SK-N-SH (cell line): ENCODE measurements at regions not wholly inside any gene's neighbourhood (a gene's known extent, or its start where the extent isn't known, plus 50 kb on each side); places are given as distances from the start of the nearest gene placed in this dataset.

ENCODE experiments used
- CTCF ChIA-PET: fragments of 300-600, 350-600 bp; formaldehyde crosslinking; extraction: SDS; loops from one replicate; lab custom pipeline; 2021; lab: Yijun Ruan, JAX
- POLR2A ChIA-PET: fragments of 350-600 bp; sonication (Branson Sonifier 250); formaldehyde crosslinking; extraction: SDS; loops from one replicate; lab custom pipeline; 2020; ENCODE audit warnings: antibody characterized with exemption, inconsistent platforms; lab: Yijun Ruan, JAX
- DNase-seq: peaks from one replicate; pipeline ENCODE4 v3.0.0; 2012
- H2AFZ ChIP-seq: fragments of 200-600 bp; sonication (generic); 2 replicates; pipeline ENCODE4 v1.8.1; 2016; ENCODE audit warnings: antibody characterized with exemption, mild to moderate bottlenecking, low read depth
- H3F3A ChIP-seq: fragments of 200-600 bp; sonication (generic); replicated peaks from 2 replicates; pipeline ENCODE3; 2016; ENCODE audit warnings: antibody characterized with exemption, mild to moderate bottlenecking; ENCODE audit not compliant: insufficient read depth
- H3K27ac ChIP-seq, 2 experiments: fragments of 200-500 bp in 1 of 2; fragments of 200-600 bp in 1 of 2; sonication (Bioruptor generic) in 1 of 2; sonication (generic), shearing (Covaris generic) in 1 of 2; 2 replicates each; pipeline versions ENCODE4 v1.5.1 to v1.6.1; 2014 to 2016; ENCODE audit warnings: low read depth in 2 of 2, inconsistent platforms in 1 of 2, low read length in 1 of 2, mild to moderate bottlenecking in 1 of 2, mixed read lengths in 1 of 2
- H3K27me3 ChIP-seq: fragments of 200-600 bp; sonication (generic), shearing (Covaris generic); 2 replicates; pipeline ENCODE4 v1.6.1; 2016; ENCODE audit warnings: mixed run types; ENCODE audit not compliant: insufficient read depth
- H3K36me3 ChIP-seq, 2 experiments: fragments of 200-500 bp in 1 of 2; fragments of 200-600 bp in 1 of 2; sonication (Bioruptor generic) in 1 of 2; sonication (generic) in 1 of 2; replicated peaks in 1 of 2; 2 replicates each; pipeline versions ENCODE3 to v1.5.1; 2014 to 2016; ENCODE audit warnings: low read length in 1 of 2, mild to moderate bottlenecking in 1 of 2; ENCODE audit not compliant: insufficient read depth in 2 of 2, control insufficient read depth in 1 of 2
- H3K4me1 ChIP-seq, 2 experiments: fragments of 200-500 bp in 1 of 2; fragments of 200-600 bp in 1 of 2; sonication (Bioruptor generic) in 1 of 2; sonication (generic), shearing (Covaris generic) in 1 of 2; 2 replicates each; pipeline versions ENCODE4 v1.5.1 to v1.6.1; 2014 to 2016; ENCODE audit warnings: low read depth in 1 of 2, low read length in 1 of 2, mixed run types in 1 of 2; ENCODE audit not compliant: insufficient read depth in 2 of 2, control insufficient read depth in 1 of 2
- H3K4me2 ChIP-seq: fragments of 200-600 bp; sonication (generic), shearing (Covaris generic); 2 replicates; pipeline ENCODE4 v1.6.1; 2017; ENCODE audit warnings: mixed run types
- H3K4me3 ChIP-seq, 2 experiments: fragments of 200-500 bp in 1 of 2; fragments of 200-600 bp in 1 of 2; sonication (Bioruptor generic) in 1 of 2; sonication (generic), shearing (Covaris generic) in 1 of 2; 2 replicates each; pipeline versions ENCODE4 v1.5.1 to v1.8.1; 2014 to 2016; ENCODE audit warnings: low read depth in 2 of 2, inconsistent platforms in 1 of 2, low read length in 1 of 2, mild to moderate bottlenecking in 1 of 2, mixed read lengths in 1 of 2, moderate library complexity in 1 of 2
- H3K79me2 ChIP-seq: fragments of 200-600 bp; sonication (generic); 2 replicates; pipeline ENCODE4 v1.8.1; 2017; ENCODE audit warnings: mild to moderate bottlenecking; ENCODE audit not compliant: insufficient read depth
- H3K9ac ChIP-seq: fragments of 200-600 bp; sonication (generic); 2 replicates; pipeline ENCODE4 v1.6.1; 2017; ENCODE audit warnings: mixed run types
- H3K9me2 ChIP-seq: fragments of 200-600 bp; sonication (generic); 2 replicates; pipeline ENCODE4 v1.6.1; 2017; ENCODE audit warnings: mixed run types
- H3K9me3 ChIP-seq: fragments of 200-600 bp; sonication (generic); 2 replicates; pipeline ENCODE4 v1.6.1; 2017; ENCODE audit warnings: mixed run types, mild to moderate bottlenecking, moderate library complexity
- H4K20me1 ChIP-seq: fragments of 200-600 bp; sonication (generic); 2 replicates; pipeline ENCODE4 v1.6.1; 2017; ENCODE audit warnings: mild to moderate bottlenecking, mixed run types; ENCODE audit not compliant: insufficient read depth
- CHD2 ChIP-seq: fragments of 150-350 bp; IDR thresholded peaks from 2 replicates; pipeline ENCODE4 v1.6.1; 2018; ENCODE audit warnings: low read length; ENCODE audit not compliant: partially characterized antibody
- FOSL2 ChIP-seq: IDR thresholded peaks from 2 replicates; pipeline ENCODE4 v1.4.0; 2012; ENCODE audit warnings: low read depth, mild to moderate bottlenecking, moderate library complexity, borderline replicate concordance
- FOXJ3 ChIP-seq: sonication (generic); formaldehyde crosslinking; IDR thresholded peaks from 2 replicates; pipeline ENCODE4 v1.5.1; 2020; ENCODE audit warnings: mild to moderate bottlenecking, missing genetic modification reagents
- GABPA ChIP-seq: IDR thresholded peaks from 2 replicates; pipeline ENCODE4 v1.4.0; 2012; ENCODE audit warnings: low read depth, mild to moderate bottlenecking
- IRF3 ChIP-seq: fragments of 150-350 bp; IDR thresholded peaks from 2 replicates; pipeline ENCODE4 v1.6.1; 2016; ENCODE audit warnings: mild to moderate bottlenecking, low read depth, low read length
- MAX ChIP-seq: IDR thresholded peaks from 2 replicates; pipeline ENCODE4 v1.4.0; 2012; ENCODE audit warnings: low read depth
- MEF2A ChIP-seq: IDR thresholded peaks from 2 replicates; pipeline ENCODE4 v1.4.0; 2012; ENCODE audit warnings: low read depth, borderline replicate concordance
- MXI1 ChIP-seq: IDR thresholded peaks from 2 replicates; pipeline ENCODE4 v1.6.1; 2012; ENCODE audit warnings: mild to moderate bottlenecking, low read depth, low read length, improper control_type of control experiment
- PBX3 ChIP-seq: IDR thresholded peaks from 2 replicates; pipeline ENCODE4; 2012
- REST ChIP-seq: IDR thresholded peaks from 2 replicates; pipeline ENCODE4 v1.6.1; 2012; ENCODE audit warnings: mild to moderate bottlenecking, low read depth, low read length, moderate library complexity
- RFX5 ChIP-seq: IDR thresholded peaks from 2 replicates; pipeline ENCODE4 v1.6.1; 2012; ENCODE audit warnings: mild to moderate bottlenecking, improper control_type of control experiment, low read length
- SIN3A ChIP-seq: IDR thresholded peaks from 2 replicates; pipeline ENCODE4 v1.6.1; 2012; ENCODE audit warnings: low read depth, mild to moderate bottlenecking, low read length, moderate library complexity, borderline replicate concordance
- SMC3 ChIP-seq: IDR thresholded peaks from 2 replicates; pipeline ENCODE4 v1.6.1; 2012; ENCODE audit warnings: low read depth, low read length, improper control_type of control experiment
- TCF12 ChIP-seq: IDR thresholded peaks from 2 replicates; pipeline ENCODE4 v1.4.0; 2012
- TEAD4 ChIP-seq: IDR thresholded peaks from 2 replicates; pipeline ENCODE4 v1.4.0; 2012; ENCODE audit warnings: mild to moderate bottlenecking, borderline replicate concordance; ENCODE audit not compliant: insufficient read depth
- USF1 ChIP-seq: IDR thresholded peaks from 2 replicates; pipeline ENCODE4 v1.4.0; 2012; ENCODE audit warnings: low read depth, borderline replicate concordance
- YY1 ChIP-seq: IDR thresholded peaks from 2 replicates; pipeline ENCODE4 v1.4.0; 2012; ENCODE audit warnings: low read depth, mild to moderate bottlenecking
- ZBTB33 ChIP-seq: IDR thresholded peaks from 2 replicates; pipeline ENCODE4 v1.4.0; 2012; ENCODE audit warnings: low read depth, borderline replicate concordance
- WGBS: methylation state at CpG from one replicate; pipeline ENCODE4 v1.1.6; 2017; ENCODE audit warnings: low lambda C conversion rate; 5-methylcytosine and 5-hydroxymethylcytosine counted together

GRCh38 chr1:101532377-101532776 is 295.6 kb downstream of the S1PR1 start:
- H3K27me3 ChIP-seq, result no peaks in the 10 kb centered on the region
- WGBS, result 0% methylated on average over 1 of the region's 1 CpG
- no peak overlapping the region for H3K27ac ChIP-seq
- no peaks in the 10 kb centered on the region for H3K9me3 ChIP-seq
- H3K4me3 ChIP-seq, result no peak overlapping the region
- no peaks in the 10 kb centered on the region; a peak in 1 of 4 replicates for H3K4me1 ChIP-seq
- H2AFZ ChIP-seq, result no peak overlapping the region
- no peaks in the 10 kb centered on the region for H3F3A ChIP-seq
- no peaks in the 10 kb centered on the region for H3K36me3 ChIP-seq
- no peaks in the 10 kb centered on the region for H4K20me1 ChIP-seq
- H3K79me2 ChIP-seq, result no peaks in the 10 kb centered on the region
- no peak for DNase-seq
- ChIA-PET CTCF (no interaction called here), POLR2A (no interaction called here)
- TF ChIP-seq FOSL2, result no peak
- no peak for TF ChIP-seq SIN3A
- TF ChIP-seq YY1, result no peak
- no peak for TF ChIP-seq FOXJ3 (CRISPR knock-in tag)
- TF ChIP-seq RFX5, result no peak
- no peak overlapping the region for H3K9ac ChIP-seq
- no peaks in the 10 kb centered on the region for H3K9me2 ChIP-seq
- no peak overlapping the region for H3K4me2 ChIP-seq

GRCh38 chr1:101540161-101540560 is 303.3 kb downstream of the S1PR1 start:
- Histone ChIP-seq H4K20me1 (no peaks in the 10 kb centered on the region), H3K4me3 (no peak overlapping the region), H3K36me3 (no peaks in the 10 kb centered on the region), H3K9ac (no peak overlapping the region), H2AFZ (no peak overlapping the region), H3K27me3 (no peaks in the 10 kb centered on the region), H3K9me2 (no peaks in the 10 kb centered on the region), H3K79me2 (no peaks in the 10 kb centered on the region), H3K27ac (no peak overlapping the region), H3K9me3 (no peaks in the 10 kb centered on the region), H3K4me2 (no peak overlapping the region), H3F3A (no peaks in the 10 kb centered on the region), H3K4me1 (no peaks in the 10 kb centered on the region; a peak in 1 of 4 replicates)
- ChIA-PET CTCF (interaction anchor here (1.2 to 1.6 kb wide), 3 partner anchors 11 to 34 kb away, joined by 3 to 7 read pairs (median 6); no protein-coding TSS in a partner anchor), POLR2A (no interaction called here)
- no peak for TF ChIP-seq TEAD4
- TF ChIP-seq TCF12, result no peak
- TF ChIP-seq GABPA, result no peak
- TF ChIP-seq IRF3, result no peak
- no peak for TF ChIP-seq MEF2A
- TF ChIP-seq SIN3A, result no peak
- no peak for TF ChIP-seq CHD2
- no peak for TF ChIP-seq REST
- no peak for TF ChIP-seq MXI1
- no peak for TF ChIP-seq PBX3
- TF ChIP-seq MAX, result no peak
- no peak for TF ChIP-seq ZBTB33
- TF ChIP-seq SMC3, result no peak
- no peak for TF ChIP-seq RFX5
- no peak for TF ChIP-seq FOXJ3 (CRISPR knock-in tag)
- TF ChIP-seq USF1, result no peak
- DNase-seq, result no peak
- WGBS, result 12% methylated on average over 3 of the region's 3 CpGs
